ENCODE measurements at regions not wholly inside any gene's neighbourhood (a gene's known extent, or its start where the extent isn't known, plus 50 kb on each side); places are given as distances from the start of the nearest gene placed in this dataset.
"Not testable (repeated sequence)": the region's sequence is repeated elsewhere in the genome, so short reads cannot be mapped to it uniquely, and the experiment has no call there.

GRCh38 chr18:21972281-21972680 lies 197.1 kb upstream of the GATA6 start:
- no peak for DNase-seq (ENCODE audit: low read depth)
- in situ Hi-C loops (cut with HindIII; ENCODE audit: low sequenced_read_pairs), result no loop called here
- no peak for TF ChIP-seq CTCF (IDR thresholded peaks at IDR 0.05; ENCODE audit: low read depth, low read length, missing control alignments)
- no peak overlapping the region for H3K4me3 ChIP-seq (ENCODE audit: low read depth, low read length)

- in situ Hi-C loops (cut with HindIII; ENCODE audit: low sequenced_read_pairs); H3K4me3 ChIP-seq (ENCODE audit: low read depth, low read length); DNase-seq (ENCODE audit: low read depth): not testable (repeated sequence)
Observed at GRCh38 chr18:21975954-21976353, 193.4 kb upstream of the GATA6 start.

- in situ Hi-C loops (cut with HindIII; ENCODE audit: low sequenced_read_pairs), result no loop called here
- no peak for TF ChIP-seq CTCF (IDR thresholded peaks at IDR 0.05; ENCODE audit: low read depth, low read length, missing control alignments)
Observed at GRCh38 chr18:21978546-21979170, 190.7 kb upstream of the GATA6 start.

GRCh38 chr18:21979171-21979560 lies 190.2 kb upstream of the GATA6 start:
- TF ChIP-seq CTCF (IDR thresholded peaks at IDR 0.05; ENCODE audit: low read depth, low read length, missing control alignments), result no peak
- no peak for DNase-seq (ENCODE audit: low read depth)
- no peak overlapping the region for H3K4me3 ChIP-seq (ENCODE audit: low read depth, low read length)
- in situ Hi-C loops (cut with HindIII; ENCODE audit: low sequenced_read_pairs), result no loop called here

More at GRCh38 chr18:21978546-21979170, 190.7 kb upstream of the GATA6 start:
- no peak overlapping the region for H3K4me3 ChIP-seq (ENCODE audit: low read depth, low read length)
- DNase-seq (ENCODE audit: low read depth), result no peak

- no peak overlapping the region for H3K4me3 ChIP-seq (ENCODE audit: low read depth, low read length)
- in situ Hi-C loops (cut with HindIII; ENCODE audit: low sequenced_read_pairs), result loop anchor here (5.0 kb wide), 1 partner anchor 73 kb away; no protein-coding TSS in a partner anchor
- no peak for TF ChIP-seq CTCF (IDR thresholded peaks at IDR 0.05; ENCODE audit: low read depth, low read length, missing control alignments)
Observed at GRCh38 chr18:21979759-21980158, 189.6 kb upstream of the GATA6 start.

GRCh38 chr18:21980744-21981143 lies 188.6 kb upstream of the GATA6 start:
- in situ Hi-C loops (cut with HindIII; ENCODE audit: low sequenced_read_pairs), result loop anchor here (5.0 kb wide), 1 partner anchor 72 kb away; no protein-coding TSS in a partner anchor
- TF ChIP-seq CTCF (IDR thresholded peaks at IDR 0.05; ENCODE audit: low read depth, low read length, missing control alignments), result no peak
- no peak for DNase-seq (ENCODE audit: low read depth)
- no peak overlapping the region for H3K4me3 ChIP-seq (ENCODE audit: low read depth, low read length)

More at GRCh38 chr18:21979759-21980158, 189.6 kb upstream of the GATA6 start:
- no peak for DNase-seq (ENCODE audit: low read depth)

- H3K4me3 ChIP-seq (ENCODE audit: low read depth, low read length); DNase-seq (ENCODE audit: low read depth): not testable (repeated sequence)
- in situ Hi-C loops (cut with HindIII; ENCODE audit: low sequenced_read_pairs), result loop anchor here (5.0 kb wide), 1 partner anchor 71 kb away; no protein-coding TSS in a partner anchor
Observed at GRCh38 chr18:21981489-21981888, 187.9 kb upstream of the GATA6 start.

Measured in astrocyte of the cerebellum (primary cell).